SHP77 treated with DMSO at 0.1 percent for 48 hours (cell line): ENCODE measurements at regions not wholly inside any gene's neighbourhood (a gene's known extent, or its start where the extent isn't known, plus 50 kb on each side); places are given as distances from the start of the nearest gene placed in this dataset.
"Not testable (repeated sequence)": the region's sequence is repeated elsewhere in the genome, so short reads cannot be mapped to it uniquely, and the experiment has no call there.

Experiments used
- DNase-seq: peaks from one replicate; lab custom pipeline; 2025; lab: John Stamatoyannopoulos, UW

GRCh38 chr11:112310848-112311247, 50.2 kb upstream of the PLET1 start:
- DNase-seq = no peak

- no peak for DNase-seq
These were observed 54.5 kb upstream of the PLET1 start for GRCh38 chr11:112315057-112315720.

- DNase-seq = no peak
These were observed 55.4 kb upstream of the PLET1 start for GRCh38 chr11:112315861-112316739.

GRCh38 chr11:112316971-112317370, 56.3 kb upstream of the PLET1 start:
- no peak for DNase-seq

GRCh38 chr11:112318184-112318591, 57.5 kb upstream of the PLET1 start:
- DNase-seq = no peak

GRCh38 chr11:112318661-112319060, 58.0 kb upstream of the PLET1 start:
- no peak for DNase-seq

- no peak for DNase-seq
These were observed 60.0 kb upstream of the PLET1 start for GRCh38 chr11:112320668-112321067.

GRCh38 chr11:112321501-112322172, 61.0 kb upstream of the PLET1 start:
- DNase-seq = no peak

GRCh38 chr11:112322173-112322790, 61.6 kb upstream of the PLET1 start:
- no peak for DNase-seq

GRCh38 chr11:112334381-112334780, 73.7 kb upstream of the PLET1 start:
- DNase-seq = no peak

- no peak for DNase-seq
These were observed 75.8 kb upstream of the PLET1 start for GRCh38 chr11:112336356-112336886.

GRCh38 chr11:112339566-112339965, 78.9 kb upstream of the PLET1 start:
- DNase-seq = no peak

GRCh38 chr11:112343368-112344039, 82.8 kb upstream of the PLET1 start:
- DNase-seq = peak; percentile 42

- no peak for DNase-seq
These were observed 83.4 kb upstream of the PLET1 start for GRCh38 chr11:112344040-112344413.

GRCh38 chr11:112345166-112345565, 84.5 kb upstream of the PLET1 start:
- DNase-seq = no peak

- no peak for DNase-seq
These were observed 85.0 kb upstream of the PLET1 start for GRCh38 chr11:112345706-112346105.

- no peak for DNase-seq
These were observed 85.9 kb upstream of the PLET1 start for GRCh38 chr11:112346586-112346985.

GRCh38 chr11:112348480-112349029, 87.9 kb upstream of the PLET1 start:
- DNase-seq = no peak

- not testable (repeated sequence) for DNase-seq
These were observed 90.8 kb upstream of the PLET1 start for GRCh38 chr11:112351423-112351822.

- DNase-seq = no peak
These were observed 92.2 kb upstream of the PLET1 start for GRCh38 chr11:112352907-112353306.

- DNase-seq = no peak
These were observed 93.7 kb upstream of the PLET1 start for GRCh38 chr11:112354364-112354763.
